GM23338 (cell line): ENCODE measurements at regions not wholly inside any gene's neighbourhood (a gene's known extent, or its start where the extent isn't known, plus 50 kb on each side); places are given as distances from the start of the nearest gene placed in this dataset.

ENCODE experiments used
- ATAC-seq: fragments of 200-7000 bp; cut with Tn5 transposase; 3 replicates; pipeline ENCODE4 v1.9.1; 2020
- DNase-seq: peaks from one replicate; pipeline ENCODE4 v3.0.0-alpha.2; 2015; ENCODE audit warnings: low spot score
- H2AFZ ChIP-seq: fragments of 200-600 bp; sonication (generic); 2 replicates; pipeline ENCODE4 v1.8.0; 2016; ENCODE audit warnings: antibody characterized with exemption, mild to moderate bottlenecking, moderate library complexity
- H3F3A ChIP-seq: fragments of 200-600 bp; sonication (generic); replicated peaks from 2 replicates; pipeline ENCODE4 v1.8.0; 2017; ENCODE audit warnings: antibody characterized with exemption, mixed run types, low read depth
- H3K27ac ChIP-seq: fragments of 200-600 bp; sonication (generic); 2 replicates; pipeline ENCODE4 v1.6.1; 2016; ENCODE audit warnings: low read depth
- H3K27me3 ChIP-seq: fragments of 200-600 bp; sonication (generic); 2 replicates; pipeline ENCODE4 v1.8.0; 2016; ENCODE audit warnings: mild to moderate bottlenecking, mixed run types, moderate library complexity; ENCODE audit not compliant: insufficient read depth
- H3K36me3 ChIP-seq: fragments of 200-600 bp; sonication (generic); 2 replicates; pipeline ENCODE4 v1.8.0; 2016; ENCODE audit warnings: mild to moderate bottlenecking; ENCODE audit not compliant: insufficient read depth
- H3K4me1 ChIP-seq: fragments of 200-600 bp; sonication (generic); 2 replicates; pipeline ENCODE4 v1.8.0; 2016; ENCODE audit warnings: mild to moderate bottlenecking, moderate library complexity; ENCODE audit not compliant: insufficient read depth
- H3K4me2 ChIP-seq: fragments of 200-600 bp; sonication (generic); 2 replicates; pipeline ENCODE4 v1.7.1; 2017; ENCODE audit warnings: mixed run types
- H3K4me3 ChIP-seq: fragments of 200-600 bp; sonication (generic); 2 replicates; pipeline ENCODE4 v1.6.1; 2016; ENCODE audit warnings: mixed run types
- H3K79me2 ChIP-seq: fragments of 200-600 bp; sonication (generic); replicated peaks from 2 replicates; pipeline ENCODE4 v1.8.0; 2017; ENCODE audit warnings: mild to moderate bottlenecking; ENCODE audit not compliant: insufficient read depth
- H3K9me2 ChIP-seq: fragments of 200-600 bp; sonication (generic); 2 replicates; pipeline ENCODE4 v1.8.0; 2017; ENCODE audit not compliant: insufficient read depth
- H4K20me1 ChIP-seq: fragments of 200-600 bp; sonication (generic); replicated peaks from 2 replicates; pipeline ENCODE4 v1.8.0; 2017; ENCODE audit warnings: mild to moderate bottlenecking; ENCODE audit not compliant: insufficient read depth
- H3K27ac Mint-ChIP-seq: 2 replicates; pipeline ENCODE4 v1.8.0; 2020; ENCODE audit warnings: inconsistent platforms, mild to moderate bottlenecking, moderate library complexity, mixed read lengths
- H3K27me3 Mint-ChIP-seq: 3 replicates; pipeline ENCODE4 v1.8.0; 2022; ENCODE audit warnings: low read depth, mild to moderate bottlenecking, moderate library complexity, mixed read lengths, inconsistent platforms; ENCODE audit not compliant: insufficient read depth, poor library complexity
- H3K36me3 Mint-ChIP-seq: 3 replicates; pipeline ENCODE4 v1.8.0; 2021; ENCODE audit warnings: low read depth, mild to moderate bottlenecking, inconsistent platforms, moderate library complexity, mixed read lengths
- H3K4me1 Mint-ChIP-seq: 3 replicates; pipeline ENCODE4 v1.8.0; 2020; ENCODE audit warnings: mild to moderate bottlenecking, inconsistent platforms, mixed read lengths
- H3K4me3 Mint-ChIP-seq: 3 replicates; pipeline ENCODE4 v1.8.0; 2021; ENCODE audit warnings: moderate library complexity, mild to moderate bottlenecking, inconsistent platforms, mixed read lengths
- H3K9me3 Mint-ChIP-seq: 3 replicates; pipeline ENCODE4 v1.8.0; 2020; ENCODE audit warnings: moderate library complexity, mild to moderate bottlenecking, inconsistent platforms, mixed read lengths
- CREB1 ChIP-seq: fragments of 250-450 bp; sonication (Bioruptor Pico); IDR thresholded peaks from 2 replicates; pipeline ENCODE4 v1.5.0; 2020; ENCODE audit warnings: low read depth, mild to moderate bottlenecking, moderate library complexity
- EZH2 ChIP-seq: fragments of 200-600 bp; sonication (generic); IDR thresholded peaks from one replicate; pipeline ENCODE4 v1.8.0; 2017; ENCODE audit warnings: antibody characterized with exemption, mild to moderate bottlenecking, low read depth; ENCODE audit not compliant: unreplicated experiment
- EZH2phosphoT487 ChIP-seq: fragments of 200-600 bp; sonication (generic); IDR thresholded peaks from one replicate; pipeline ENCODE4 v1.8.1; 2018; ENCODE audit warnings: antibody characterized with exemption; ENCODE audit not compliant: unreplicated experiment
- NANOG ChIP-seq: IDR thresholded peaks from 2 replicates; pipeline ENCODE4 v1.6.1; 2016; ENCODE audit warnings: antibody characterized with exemption, borderline replicate concordance
- POLR2AphosphoS5 ChIP-seq: IDR thresholded peaks from 2 replicates; pipeline ENCODE4 v1.6.1; 2016; ENCODE audit warnings: antibody characterized with exemption, low read depth
- STAT1 ChIP-seq: IDR thresholded peaks from one replicate; pipeline ENCODE4 v1.6.1; 2016; ENCODE audit warnings: antibody characterized with exemption; ENCODE audit not compliant: unreplicated experiment
- ZNF114 ChIP-seq: fragments of 250-450 bp; sonication (Bioruptor Pico); IDR thresholded peaks from 2 replicates; pipeline ENCODE4 v1.5.0; 2020; ENCODE audit warnings: mild to moderate bottlenecking, moderate library complexity
- TF ChIP-seq, protein P1 (sequence below): fragments of 250-450 bp; sonication (Bioruptor Pico); IDR thresholded peaks from 2 replicates; pipeline ENCODE4 v1.5.0; 2020; ENCODE audit warnings: mild to moderate bottlenecking, moderate library complexity
- TF ChIP-seq, protein P2 (sequence below), 2 experiments: fragments of 200-600 bp in 1 of 2; sonication (generic) in 1 of 2; conservative IDR thresholded peaks; 2 replicates each; pipeline versions ENCODE4 v1.5.1 to v1.6.1; 2016 to 2017; ENCODE audit warnings: antibody characterized with exemption in 2 of 2, low read depth in 2 of 2, mild to moderate bottlenecking in 2 of 2, moderate library complexity in 1 of 2
- TF ChIP-seq, protein P3 (sequence below): IDR thresholded peaks from 2 replicates; pipeline ENCODE4 v1.6.1; 2016; ENCODE audit warnings: antibody characterized with exemption

DNA sequence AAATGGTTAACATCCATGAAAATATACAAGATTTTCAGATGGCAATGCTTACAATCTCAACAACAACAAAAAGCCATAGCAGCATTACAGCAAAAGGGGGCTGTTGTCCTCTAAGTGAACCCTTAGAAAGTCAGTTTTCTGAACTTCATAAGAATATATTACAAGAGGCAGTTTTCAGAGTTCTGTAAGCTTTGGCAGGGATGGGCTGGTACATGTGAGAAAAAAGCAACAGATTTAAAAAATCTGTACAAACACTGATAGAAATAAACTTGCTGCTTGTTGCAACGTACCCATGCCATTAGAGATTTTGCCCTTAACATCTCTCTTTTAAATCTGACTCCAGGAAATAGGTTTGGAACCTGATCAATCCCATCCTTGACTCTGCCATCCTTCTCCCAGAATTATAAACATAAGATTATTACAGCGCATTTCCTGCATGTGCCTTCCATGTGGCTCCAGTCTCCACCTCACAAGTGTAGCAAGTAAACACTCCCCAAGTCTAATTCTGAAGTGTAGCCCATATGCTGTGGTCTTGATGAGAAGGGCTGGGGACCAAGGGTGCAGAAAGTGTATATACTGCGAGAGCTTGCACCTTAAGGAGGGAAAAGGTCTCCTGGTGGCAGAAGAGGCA is 101.4 kb upstream of the TSPAN2 start:
- H3K9me2 ChIP-seq: no peaks in the 10 kb centered on the region
- H3K4me2 ChIP-seq: no peak overlapping the region
- H2AFZ ChIP-seq: no peak overlapping the region

DNA sequence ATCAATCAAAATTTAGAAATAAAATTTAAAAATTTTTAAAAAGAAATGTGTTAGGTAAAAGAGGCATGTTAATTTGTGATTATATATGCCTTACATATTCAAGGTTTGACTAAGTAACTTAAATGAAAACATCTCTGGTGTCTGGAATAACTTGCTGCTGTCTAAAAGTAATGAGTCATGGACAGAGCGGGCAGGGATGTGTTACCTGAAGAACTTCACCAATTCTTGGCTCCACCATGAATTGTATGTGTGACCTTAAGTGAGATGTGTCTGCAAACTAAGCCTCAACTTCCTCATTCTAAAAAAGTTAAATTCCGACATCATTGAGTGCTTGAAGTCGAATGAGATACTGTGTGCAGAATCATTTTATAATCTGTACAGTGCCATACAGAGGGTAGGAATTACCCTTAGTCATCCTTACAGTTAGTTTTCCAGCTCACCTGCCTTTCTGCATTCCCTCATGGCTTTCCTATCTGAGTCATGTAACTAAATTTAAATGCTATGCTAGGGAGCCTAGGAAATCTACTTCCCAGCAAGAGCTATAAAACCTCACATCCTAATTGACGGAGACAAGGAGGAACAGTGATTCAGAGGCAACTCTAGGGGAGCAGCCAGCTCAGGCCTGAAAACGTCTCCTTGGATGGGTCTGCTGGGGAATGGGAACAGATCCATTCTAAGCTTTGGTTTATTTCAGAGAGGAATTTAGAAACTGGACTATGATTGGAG is 100.7 kb upstream of the TSPAN2 start:
- no peak for DNase-seq
- no peaks in the 10 kb centered on the region for H3K36me3 Mint-ChIP-seq
- no peak for ATAC-seq
- Histone ChIP-seq H3K27me3 (no peaks in the 10 kb centered on the region), H4K20me1 (no peaks in the 10 kb centered on the region), H3K79me2 (no peaks in the 10 kb centered on the region), H3K9me2 (no peaks in the 10 kb centered on the region), H3K4me3 (no peak overlapping the region), H3K27ac (no peak overlapping the region), H3F3A (no peaks in the 10 kb centered on the region), H2AFZ (no peak overlapping the region), H3K36me3 (no peaks in the 10 kb centered on the region), H3K4me1 (no peaks in the 10 kb centered on the region), H3K4me2 (no peak overlapping the region)
- H3K27ac Mint-ChIP-seq: no peak overlapping the region
- no peak overlapping the region for H3K4me3 Mint-ChIP-seq
- H3K27me3 Mint-ChIP-seq: peaks cover 6% of the 10 kb centered on the region
- H3K9me3 Mint-ChIP-seq: no peaks in the 10 kb centered on the region
- peaks cover 6% of the 10 kb centered on the region for H3K4me1 Mint-ChIP-seq
- no peak for TF ChIP-seq STAT1
- TF ChIP-seq NANOG: no peak
- TF ChIP-seq, protein P1, sequence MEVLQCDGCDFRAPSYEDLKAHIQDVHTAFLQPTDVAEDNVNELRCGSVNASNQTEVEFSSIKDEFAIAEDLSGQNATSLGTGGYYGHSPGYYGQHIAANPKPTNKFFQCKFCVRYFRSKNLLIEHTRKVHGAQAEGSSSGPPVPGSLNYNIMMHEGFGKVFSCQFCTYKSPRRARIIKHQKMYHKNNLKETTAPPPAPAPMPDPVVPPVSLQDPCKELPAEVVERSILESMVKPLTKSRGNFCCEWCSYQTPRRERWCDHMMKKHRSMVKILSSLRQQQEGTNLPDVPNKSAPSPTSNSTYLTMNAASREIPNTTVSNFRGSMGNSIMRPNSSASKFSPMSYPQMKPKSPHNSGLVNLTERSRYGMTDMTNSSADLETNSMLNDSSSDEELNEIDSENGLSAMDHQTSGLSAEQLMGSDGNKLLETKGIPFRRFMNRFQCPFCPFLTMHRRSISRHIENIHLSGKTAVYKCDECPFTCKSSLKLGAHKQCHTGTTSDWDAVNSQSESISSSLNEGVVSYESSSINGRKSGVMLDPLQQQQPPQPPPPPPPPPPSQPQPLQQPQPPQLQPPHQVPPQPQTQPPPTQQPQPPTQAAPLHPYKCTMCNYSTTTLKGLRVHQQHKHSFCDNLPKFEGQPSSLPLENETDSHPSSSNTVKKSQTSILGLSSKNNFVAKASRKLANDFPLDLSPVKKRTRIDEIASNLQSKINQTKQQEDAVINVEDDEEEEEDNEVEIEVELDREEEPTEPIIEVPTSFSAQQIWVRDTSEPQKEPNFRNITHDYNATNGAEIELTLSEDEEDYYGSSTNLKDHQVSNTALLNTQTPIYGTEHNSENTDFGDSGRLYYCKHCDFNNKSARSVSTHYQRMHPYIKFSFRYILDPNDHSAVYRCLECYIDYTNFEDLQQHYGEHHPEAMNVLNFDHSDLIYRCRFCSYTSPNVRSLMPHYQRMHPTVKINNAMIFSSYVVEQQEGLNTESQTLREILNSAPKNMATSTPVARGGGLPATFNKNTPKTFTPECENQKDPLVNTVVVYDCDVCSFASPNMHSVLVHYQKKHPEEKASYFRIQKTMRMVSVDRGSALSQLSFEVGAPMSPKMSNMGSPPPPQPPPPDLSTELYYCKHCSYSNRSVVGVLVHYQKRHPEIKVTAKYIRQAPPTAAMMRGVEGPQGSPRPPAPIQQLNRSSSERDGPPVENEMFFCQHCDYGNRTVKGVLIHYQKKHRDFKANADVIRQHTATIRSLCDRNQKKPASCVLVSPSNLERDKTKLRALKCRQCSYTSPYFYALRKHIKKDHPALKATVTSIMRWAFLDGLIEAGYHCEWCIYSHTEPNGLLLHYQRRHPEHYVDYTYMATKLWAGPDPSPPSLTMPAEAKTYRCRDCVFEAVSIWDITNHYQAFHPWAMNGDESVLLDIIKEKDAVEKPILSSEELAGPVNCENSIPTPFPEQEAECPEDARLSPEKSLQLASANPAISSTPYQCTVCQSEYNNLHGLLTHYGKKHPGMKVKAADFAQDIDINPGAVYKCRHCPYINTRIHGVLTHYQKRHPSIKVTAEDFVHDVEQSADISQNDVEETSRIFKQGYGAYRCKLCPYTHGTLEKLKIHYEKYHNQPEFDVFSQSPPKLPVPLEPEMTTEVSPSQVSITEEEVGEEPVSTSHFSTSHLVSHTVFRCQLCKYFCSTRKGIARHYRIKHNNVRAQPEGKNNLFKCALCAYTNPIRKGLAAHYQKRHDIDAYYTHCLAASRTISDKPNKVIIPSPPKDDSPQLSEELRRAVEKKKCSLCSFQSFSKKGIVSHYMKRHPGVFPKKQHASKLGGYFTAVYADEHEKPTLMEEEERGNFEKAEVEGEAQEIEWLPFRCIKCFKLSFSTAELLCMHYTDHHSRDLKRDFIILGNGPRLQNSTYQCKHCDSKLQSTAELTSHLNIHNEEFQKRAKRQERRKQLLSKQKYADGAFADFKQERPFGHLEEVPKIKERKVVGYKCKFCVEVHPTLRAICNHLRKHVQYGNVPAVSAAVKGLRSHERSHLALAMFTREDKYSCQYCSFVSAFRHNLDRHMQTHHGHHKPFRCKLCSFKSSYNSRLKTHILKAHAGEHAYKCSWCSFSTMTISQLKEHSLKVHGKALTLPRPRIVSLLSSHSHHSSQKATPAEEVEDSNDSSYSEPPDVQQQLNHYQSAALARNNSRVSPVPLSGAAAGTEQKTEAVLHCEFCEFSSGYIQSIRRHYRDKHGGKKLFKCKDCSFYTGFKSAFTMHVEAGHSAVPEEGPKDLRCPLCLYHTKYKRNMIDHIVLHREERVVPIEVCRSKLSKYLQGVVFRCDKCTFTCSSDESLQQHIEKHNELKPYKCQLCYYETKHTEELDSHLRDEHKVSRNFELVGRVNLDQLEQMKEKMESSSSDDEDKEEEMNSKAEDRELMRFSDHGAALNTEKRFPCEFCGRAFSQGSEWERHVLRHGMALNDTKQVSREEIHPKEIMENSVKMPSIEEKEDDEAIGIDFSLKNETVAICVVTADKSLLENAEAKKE (CRISPR knock-in tag): no peak
- no peak for TF ChIP-seq CREB1 (CRISPR knock-in tag)
- TF ChIP-seq POLR2AphosphoS5: no peak
- TF ChIP-seq EZH2: no peak

More for the DNA sequence above, 101.4 kb upstream of the TSPAN2 start:
- H3K36me3 ChIP-seq: no peaks in the 10 kb centered on the region
- H3K27ac ChIP-seq: no peak overlapping the region
- TF ChIP-seq, protein P2, sequence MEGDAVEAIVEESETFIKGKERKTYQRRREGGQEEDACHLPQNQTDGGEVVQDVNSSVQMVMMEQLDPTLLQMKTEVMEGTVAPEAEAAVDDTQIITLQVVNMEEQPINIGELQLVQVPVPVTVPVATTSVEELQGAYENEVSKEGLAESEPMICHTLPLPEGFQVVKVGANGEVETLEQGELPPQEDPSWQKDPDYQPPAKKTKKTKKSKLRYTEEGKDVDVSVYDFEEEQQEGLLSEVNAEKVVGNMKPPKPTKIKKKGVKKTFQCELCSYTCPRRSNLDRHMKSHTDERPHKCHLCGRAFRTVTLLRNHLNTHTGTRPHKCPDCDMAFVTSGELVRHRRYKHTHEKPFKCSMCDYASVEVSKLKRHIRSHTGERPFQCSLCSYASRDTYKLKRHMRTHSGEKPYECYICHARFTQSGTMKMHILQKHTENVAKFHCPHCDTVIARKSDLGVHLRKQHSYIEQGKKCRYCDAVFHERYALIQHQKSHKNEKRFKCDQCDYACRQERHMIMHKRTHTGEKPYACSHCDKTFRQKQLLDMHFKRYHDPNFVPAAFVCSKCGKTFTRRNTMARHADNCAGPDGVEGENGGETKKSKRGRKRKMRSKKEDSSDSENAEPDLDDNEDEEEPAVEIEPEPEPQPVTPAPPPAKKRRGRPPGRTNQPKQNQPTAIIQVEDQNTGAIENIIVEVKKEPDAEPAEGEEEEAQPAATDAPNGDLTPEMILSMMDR (conservative IDR thresholded peaks at IDR 0.05; ENCODE audit: low read depth in 2 of 2): no peak
- TF ChIP-seq EZH2phosphoT487 (no peak), CREB1 (CRISPR knock-in tag) (no peak), POLR2AphosphoS5 (no peak), ZNF114 (CRISPR knock-in tag) (no peak), EZH2 (no peak)
- TF ChIP-seq, protein P3, sequence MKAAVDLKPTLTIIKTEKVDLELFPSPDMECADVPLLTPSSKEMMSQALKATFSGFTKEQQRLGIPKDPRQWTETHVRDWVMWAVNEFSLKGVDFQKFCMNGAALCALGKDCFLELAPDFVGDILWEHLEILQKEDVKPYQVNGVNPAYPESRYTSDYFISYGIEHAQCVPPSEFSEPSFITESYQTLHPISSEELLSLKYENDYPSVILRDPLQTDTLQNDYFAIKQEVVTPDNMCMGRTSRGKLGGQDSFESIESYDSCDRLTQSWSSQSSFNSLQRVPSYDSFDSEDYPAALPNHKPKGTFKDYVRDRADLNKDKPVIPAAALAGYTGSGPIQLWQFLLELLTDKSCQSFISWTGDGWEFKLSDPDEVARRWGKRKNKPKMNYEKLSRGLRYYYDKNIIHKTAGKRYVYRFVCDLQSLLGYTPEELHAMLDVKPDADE: no peak
- peaks cover 6% of the 10 kb centered on the region for H3K4me1 Mint-ChIP-seq
- no peak overlapping the region for H3K27ac Mint-ChIP-seq
- H3K4me3 Mint-ChIP-seq: no peak overlapping the region
- H4K20me1 ChIP-seq: no peaks in the 10 kb centered on the region
- peaks cover 8% of the 10 kb centered on the region for H3K27me3 Mint-ChIP-seq
- H3K79me2 ChIP-seq: no peaks in the 10 kb centered on the region
- ATAC-seq (no peak), DNase-seq (no peak)
- H3K4me1 ChIP-seq: no peaks in the 10 kb centered on the region
- H3K9me3 Mint-ChIP-seq: no peaks in the 10 kb centered on the region
- no peaks in the 10 kb centered on the region for H3K36me3 Mint-ChIP-seq
- no peak overlapping the region for H3K4me3 ChIP-seq
- H3F3A ChIP-seq: no peaks in the 10 kb centered on the region
- H3K27me3 ChIP-seq: no peaks in the 10 kb centered on the region
